ENCODE measurements at regions not wholly inside any gene's neighbourhood (a gene's known extent, or its start where the extent isn't known, plus 50 kb on each side); places are given as distances from the start of the nearest gene placed in this dataset.
"Not testable (repeated sequence)": the region's sequence is repeated elsewhere in the genome, so short reads cannot be mapped to it uniquely, and the experiment has no call there.

DNA sequence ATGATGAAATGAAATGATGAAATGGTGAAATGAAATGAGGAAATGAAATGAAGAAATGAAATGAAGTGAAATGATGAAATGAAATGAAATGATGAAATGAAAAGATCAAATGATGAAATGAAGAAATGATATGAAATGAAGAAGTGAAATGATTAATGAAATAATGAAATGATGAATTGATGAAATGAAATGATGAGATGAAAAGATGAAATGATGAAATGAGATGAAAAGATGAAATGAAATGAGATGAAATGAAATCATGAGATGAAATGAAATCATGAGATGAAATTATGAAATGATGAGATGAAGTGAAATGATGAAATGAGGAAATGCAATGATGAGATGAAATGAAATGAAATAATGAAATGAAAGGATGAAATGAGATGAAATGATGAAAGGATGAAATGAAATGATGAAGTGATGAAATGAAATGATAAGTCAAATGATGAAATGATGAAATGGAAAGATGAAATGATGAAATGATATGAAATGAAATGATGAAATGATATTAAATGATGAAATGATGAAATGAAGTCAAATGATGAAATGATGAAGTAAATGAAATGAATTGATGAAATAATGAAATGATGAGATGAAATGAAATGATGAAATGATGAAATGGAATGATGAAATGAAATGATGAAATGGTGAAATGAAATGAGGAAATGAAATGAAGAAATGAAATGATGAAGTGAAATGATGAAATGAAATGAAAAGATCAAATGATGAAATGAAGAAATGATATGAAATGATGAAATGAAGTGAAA lies 220.9 kb upstream of the VKORC1L1 start:
- H3K4me1 ChIP-seq (ENCODE audit: low read length), result not testable (repeated sequence)

GRCh38 chr7:65652669-65653068 lies 220.2 kb upstream of the VKORC1L1 start:
- not testable (repeated sequence) for H2AFZ ChIP-seq (ENCODE audit: low read depth, low read length); H3K4me2 ChIP-seq (ENCODE audit: low read length); H3K9ac ChIP-seq (ENCODE audit: low read length); H3K36me3 ChIP-seq (replicated peaks; ENCODE audit: low read depth, low read length); H3K4me3 ChIP-seq (ENCODE audit: low read length); H3K9me3 ChIP-seq (ENCODE audit: insufficient read depth, low read length); H3K79me2 ChIP-seq (ENCODE audit: low read length); H3K27me3 ChIP-seq (ENCODE audit: low read depth, low read length); H4K20me1 ChIP-seq (ENCODE audit: insufficient read depth, low read length); H3K27ac ChIP-seq (ENCODE audit: low read length); H3K4me1 ChIP-seq (ENCODE audit: low read length)

More for the DNA sequence above, 220.9 kb upstream of the VKORC1L1 start:
- not testable (repeated sequence) for H3K4me2 ChIP-seq (ENCODE audit: low read length); H3K9me3 ChIP-seq (ENCODE audit: insufficient read depth, low read length); H3K4me3 ChIP-seq (ENCODE audit: low read length); H3K27me3 ChIP-seq (ENCODE audit: low read depth, low read length); H3K9ac ChIP-seq (ENCODE audit: low read length); H2AFZ ChIP-seq (ENCODE audit: low read depth, low read length); H3K36me3 ChIP-seq (replicated peaks; ENCODE audit: low read depth, low read length); H4K20me1 ChIP-seq (ENCODE audit: insufficient read depth, low read length); H3K27ac ChIP-seq (ENCODE audit: low read length); H3K79me2 ChIP-seq (ENCODE audit: low read length)

GRCh38 chr7:65656494-65657188 lies 216.2 kb upstream of the VKORC1L1 start:
- not testable (repeated sequence) for H3K4me2 ChIP-seq (ENCODE audit: low read length)

DNA sequence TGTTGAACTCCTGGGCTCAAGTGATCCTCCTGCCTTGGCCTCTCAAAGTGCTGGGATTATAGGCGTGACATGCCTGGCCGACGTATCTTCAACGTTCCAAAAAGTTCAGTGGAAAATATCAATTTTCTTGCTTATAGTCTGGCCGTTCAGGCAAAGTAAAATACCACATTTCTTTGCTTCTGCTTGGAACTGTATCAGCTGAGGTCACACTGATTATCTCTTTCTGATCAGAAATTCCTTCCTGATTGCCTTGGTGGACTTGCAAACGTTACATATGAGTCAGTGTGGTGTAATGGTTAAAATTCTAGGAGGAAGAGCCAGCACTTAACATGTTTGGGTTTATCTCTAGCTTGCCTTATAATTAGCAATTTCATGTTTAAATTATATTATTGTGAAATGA lies 189.5 kb upstream of the VKORC1L1 start:
- H3K36me3 ChIP-seq (replicated peaks; ENCODE audit: low read depth, low read length); H2AFZ ChIP-seq (ENCODE audit: low read depth, low read length); H4K20me1 ChIP-seq (ENCODE audit: insufficient read depth, low read length); H3K4me3 ChIP-seq (ENCODE audit: low read length); H3K79me2 ChIP-seq (ENCODE audit: low read length); H3K27me3 ChIP-seq (ENCODE audit: low read depth, low read length); H3K4me1 ChIP-seq (ENCODE audit: low read length); H3K9ac ChIP-seq (ENCODE audit: low read length); H3K4me2 ChIP-seq (ENCODE audit: low read length); H3K27ac ChIP-seq (ENCODE audit: low read length); H3K9me3 ChIP-seq (ENCODE audit: insufficient read depth, low read length): not testable (repeated sequence)

More at GRCh38 chr7:65656494-65657188, 216.2 kb upstream of the VKORC1L1 start:
- H3K9me3 ChIP-seq (ENCODE audit: insufficient read depth, low read length); H3K9ac ChIP-seq (ENCODE audit: low read length); H2AFZ ChIP-seq (ENCODE audit: low read depth, low read length); H3K79me2 ChIP-seq (ENCODE audit: low read length); H3K27me3 ChIP-seq (ENCODE audit: low read depth, low read length); H4K20me1 ChIP-seq (ENCODE audit: insufficient read depth, low read length); H3K36me3 ChIP-seq (replicated peaks; ENCODE audit: low read depth, low read length); H3K4me1 ChIP-seq (ENCODE audit: low read length); H3K27ac ChIP-seq (ENCODE audit: low read length); H3K4me3 ChIP-seq (ENCODE audit: low read length): not testable (repeated sequence)

- H3K4me1 ChIP-seq (ENCODE audit: low read length); H3K27me3 ChIP-seq (ENCODE audit: low read depth, low read length); H4K20me1 ChIP-seq (ENCODE audit: insufficient read depth, low read length); H3K4me2 ChIP-seq (ENCODE audit: low read length); H3K9me3 ChIP-seq (ENCODE audit: insufficient read depth, low read length); H3K4me3 ChIP-seq (ENCODE audit: low read length); H3K27ac ChIP-seq (ENCODE audit: low read length); H3K9ac ChIP-seq (ENCODE audit: low read length); H3K36me3 ChIP-seq (replicated peaks; ENCODE audit: low read depth, low read length); H2AFZ ChIP-seq (ENCODE audit: low read depth, low read length); H3K79me2 ChIP-seq (ENCODE audit: low read length): not testable (repeated sequence)
Measured at GRCh38 chr7:65699026-65699714, 173.7 kb upstream of the VKORC1L1 start.

DNA sequence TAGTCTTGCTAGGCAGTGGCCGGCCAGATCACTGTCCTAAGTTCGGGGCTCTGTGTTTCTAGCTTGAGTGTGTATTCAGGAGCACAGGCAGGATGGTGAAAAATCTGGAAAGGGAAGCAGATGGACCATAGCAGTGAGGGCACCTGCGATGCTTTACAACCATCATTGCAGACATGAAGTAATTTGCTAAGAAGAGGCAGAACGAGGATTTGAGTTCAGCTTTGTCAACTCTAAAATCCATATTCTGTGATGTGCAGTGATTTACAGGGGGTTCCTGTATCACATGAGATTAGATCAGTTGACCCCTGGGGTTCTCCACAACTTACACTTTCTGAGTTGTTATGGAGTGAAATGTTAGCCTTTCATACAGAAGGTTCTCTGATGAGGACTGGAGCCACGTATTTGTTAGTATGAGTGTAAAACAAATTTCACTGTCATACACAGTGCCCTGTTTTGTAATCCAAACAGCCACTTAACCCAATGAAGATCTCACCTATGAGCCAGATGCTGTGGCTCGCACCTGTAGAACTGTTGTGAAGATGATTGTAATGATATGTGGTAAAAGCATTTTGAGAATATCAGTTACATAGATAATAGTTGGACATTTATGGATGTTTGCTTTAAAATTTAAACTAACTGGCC lies 173.0 kb upstream of the VKORC1L1 start:
- not testable (repeated sequence) for H3K4me3 ChIP-seq (ENCODE audit: low read length); H2AFZ ChIP-seq (ENCODE audit: low read depth, low read length); H3K36me3 ChIP-seq (replicated peaks; ENCODE audit: low read depth, low read length); H3K4me1 ChIP-seq (ENCODE audit: low read length); H3K9me3 ChIP-seq (ENCODE audit: insufficient read depth, low read length); H3K27me3 ChIP-seq (ENCODE audit: low read depth, low read length); H3K27ac ChIP-seq (ENCODE audit: low read length); H3K9ac ChIP-seq (ENCODE audit: low read length); H4K20me1 ChIP-seq (ENCODE audit: insufficient read depth, low read length); H3K4me2 ChIP-seq (ENCODE audit: low read length); H3K79me2 ChIP-seq (ENCODE audit: low read length)

- H3K4me2 ChIP-seq (ENCODE audit: low read length); H3K4me3 ChIP-seq (ENCODE audit: low read length); H4K20me1 ChIP-seq (ENCODE audit: insufficient read depth, low read length); H3K9me3 ChIP-seq (ENCODE audit: insufficient read depth, low read length); H3K4me1 ChIP-seq (ENCODE audit: low read length); H3K27me3 ChIP-seq (ENCODE audit: low read depth, low read length); H3K27ac ChIP-seq (ENCODE audit: low read length); H3K9ac ChIP-seq (ENCODE audit: low read length); H3K79me2 ChIP-seq (ENCODE audit: low read length); H3K36me3 ChIP-seq (replicated peaks; ENCODE audit: low read depth, low read length); H2AFZ ChIP-seq (ENCODE audit: low read depth, low read length): not testable (repeated sequence)
Measured at GRCh38 chr7:65719123-65719798, 153.6 kb upstream of the VKORC1L1 start.

Measured in OCI-LY3 (cell line).